Activated CD4-positive, alpha-beta T cell treated with anti-CD3 and anti-CD28 coated beads, Interleukin-2, Interleukin-4, amounts not matched to agents 100 ng/mL and 50 ng/mL, durations not matched to agents 16 hours and 8 hours (primary cell): ENCODE measurements at regions not wholly inside any gene's neighbourhood (a gene's known extent, or its start where the extent isn't known, plus 50 kb on each side); places are given as distances from the start of the nearest gene placed in this dataset.
"Not testable (repeated sequence)": the region's sequence is repeated elsewhere in the genome, so short reads cannot be mapped to it uniquely, and the experiment has no call there.

Source experiments
- DNase-seq: peaks from one replicate; pipeline ENCODE4 v3.0.0-alpha.2; 2020; ENCODE audit warnings: low spot score

DNA sequence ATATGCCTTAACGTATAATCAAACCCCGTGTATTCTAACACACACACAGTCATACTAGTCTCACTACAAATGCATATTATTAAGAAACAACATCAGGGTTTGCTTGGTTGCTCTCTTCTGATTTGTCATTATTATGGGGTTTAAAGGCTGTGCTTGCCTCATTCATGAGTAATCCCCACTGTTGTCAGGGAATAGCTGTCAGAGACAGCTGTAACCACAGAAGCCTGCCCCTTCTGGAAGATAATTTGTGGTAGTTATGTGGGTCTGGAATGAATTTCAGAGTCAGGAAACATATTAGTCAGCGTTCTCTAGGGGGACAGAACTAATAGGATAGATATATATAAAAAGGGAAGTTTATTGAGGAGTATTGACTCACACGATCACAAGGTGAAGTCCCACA is 456.9 kb upstream of the TMEM132C start:
- DNase-seq, result no peak

DNA sequence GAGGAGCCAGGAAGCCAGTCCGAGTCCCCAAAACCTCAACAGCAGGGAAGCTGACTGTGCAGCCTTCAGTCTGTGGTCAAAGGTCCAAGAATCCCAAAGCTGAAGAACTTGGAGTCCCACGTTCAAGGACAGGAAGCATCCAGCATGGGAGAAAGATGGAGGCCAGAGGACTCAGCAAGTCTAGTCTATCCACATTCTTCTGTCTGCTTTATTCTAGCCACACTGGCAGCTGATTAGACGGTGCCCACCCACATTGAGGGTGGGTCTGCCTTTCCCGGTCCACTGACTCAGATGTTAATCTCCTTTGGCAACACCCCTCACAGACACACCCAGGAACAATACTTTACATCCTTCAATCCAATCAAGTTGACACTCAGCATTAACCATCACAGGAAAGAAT is 456.5 kb upstream of the TMEM132C start:
- DNase-seq, result not testable (repeated sequence)

DNA sequence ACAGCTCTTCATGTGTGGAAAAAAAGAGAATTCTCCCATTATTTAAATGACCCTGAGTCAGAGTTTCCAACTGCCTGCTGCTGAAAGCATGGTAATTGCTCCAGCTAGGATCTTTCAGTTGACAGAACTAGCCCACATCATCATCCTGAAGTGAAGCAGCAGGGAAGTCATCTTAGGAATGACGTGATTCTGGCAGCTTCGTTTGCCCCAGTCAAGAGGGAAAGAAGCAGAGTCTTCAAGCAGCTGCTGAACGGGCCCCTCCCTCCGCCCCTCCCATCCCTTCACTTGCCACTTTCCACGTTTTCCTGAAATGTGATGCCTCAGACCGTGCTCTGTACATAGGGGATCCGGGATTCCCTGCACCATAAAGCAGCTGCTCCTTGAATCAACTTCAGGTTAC is 455.0 kb upstream of the TMEM132C start:
- DNase-seq, result no peak

GRCh38 chr12:127813147-127813546 is 453.8 kb upstream of the TMEM132C start:
- DNase-seq, result no peak

- no peak for DNase-seq
Measured at GRCh38 chr12:127819056-127819455, 447.9 kb upstream of the TMEM132C start.

DNA sequence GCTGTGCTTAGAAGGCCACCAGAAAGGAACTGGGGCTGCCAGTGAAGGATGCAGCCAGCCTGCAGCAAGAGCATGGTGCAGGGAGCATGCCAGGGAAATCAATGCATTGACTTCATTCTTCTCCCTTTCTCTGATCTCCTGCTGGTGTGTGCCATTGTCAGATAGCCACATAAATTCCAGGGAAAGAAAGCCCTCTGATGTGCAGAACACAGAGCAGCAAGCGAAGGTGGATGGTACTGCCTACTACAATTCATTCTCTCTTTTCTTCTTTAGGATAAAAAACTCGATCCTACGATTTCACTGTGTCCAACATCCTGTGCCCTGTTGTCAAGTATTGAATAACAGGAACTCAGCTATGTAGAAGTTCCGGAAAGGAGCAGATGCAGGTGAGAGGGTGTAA is 446.7 kb upstream of the TMEM132C start:
- no peak for DNase-seq

GRCh38 chr12:127820846-127821245 is 446.1 kb upstream of the TMEM132C start:
- DNase-seq, result no peak

GRCh38 chr12:127822809-127823411 is 444.1 kb upstream of the TMEM132C start:
- DNase-seq, result no peak

DNA sequence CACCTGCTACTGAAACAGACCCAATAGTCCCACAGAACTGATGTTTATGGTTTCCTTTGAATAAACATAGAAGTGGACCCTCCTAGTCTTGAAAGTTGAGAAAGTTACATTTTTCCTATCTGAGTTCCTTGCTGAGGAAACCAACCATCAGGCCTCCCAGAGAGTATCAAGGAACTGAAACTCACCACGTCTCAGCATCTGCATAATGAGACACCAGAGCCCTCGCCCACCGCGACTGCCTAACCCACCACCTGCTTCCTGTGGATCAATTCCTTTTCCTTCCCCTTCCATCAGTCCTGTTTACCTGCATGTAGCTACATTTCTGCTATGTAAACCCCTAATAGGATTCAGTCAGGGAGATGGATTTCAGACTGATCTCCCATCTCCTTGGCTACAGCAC is 443.2 kb upstream of the TMEM132C start:
- DNase-seq, result no peak

GRCh38 chr12:127829281-127830064 is 437.5 kb upstream of the TMEM132C start:
- DNase-seq, result no peak

DNA sequence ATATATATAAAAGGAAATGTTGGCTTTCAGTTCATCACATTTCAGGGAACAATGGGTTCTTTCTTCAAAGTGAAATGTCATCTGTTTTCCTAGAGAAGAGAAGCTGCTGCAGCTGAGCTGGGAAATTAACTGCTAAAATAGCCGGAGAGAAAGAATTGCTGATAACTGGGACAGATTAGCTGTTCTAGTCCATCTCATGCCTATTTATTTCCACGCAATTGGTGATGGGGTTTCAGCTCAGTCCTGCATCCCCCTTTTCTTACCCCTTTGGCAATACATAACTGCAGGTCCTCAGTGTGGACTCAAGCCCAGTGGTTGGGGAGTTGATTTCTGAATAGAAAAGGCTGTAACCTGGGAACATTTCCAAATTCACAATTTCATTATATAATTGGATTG is 436.9 kb upstream of the TMEM132C start:
- no peak for DNase-seq

DNA sequence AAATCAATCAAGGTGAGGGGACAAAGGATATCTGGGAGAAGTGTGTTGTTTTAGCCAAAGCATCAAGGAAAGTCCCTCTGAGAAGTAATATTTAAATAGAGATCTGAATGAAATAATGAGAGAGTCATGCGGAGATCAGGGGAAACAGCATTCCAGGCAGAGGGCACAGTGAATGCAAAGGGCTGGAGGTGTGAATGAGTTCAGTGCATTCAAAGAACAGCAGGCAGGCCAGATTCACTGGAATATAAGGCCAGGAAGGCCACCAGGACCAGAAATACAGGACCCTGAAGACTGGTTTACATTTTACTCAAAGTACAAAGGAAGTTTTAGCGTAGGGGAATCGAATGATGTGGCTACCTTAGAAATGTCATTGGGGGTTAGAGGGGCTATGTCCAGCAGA is 436.2 kb upstream of the TMEM132C start:
- DNase-seq, result no peak

DNA sequence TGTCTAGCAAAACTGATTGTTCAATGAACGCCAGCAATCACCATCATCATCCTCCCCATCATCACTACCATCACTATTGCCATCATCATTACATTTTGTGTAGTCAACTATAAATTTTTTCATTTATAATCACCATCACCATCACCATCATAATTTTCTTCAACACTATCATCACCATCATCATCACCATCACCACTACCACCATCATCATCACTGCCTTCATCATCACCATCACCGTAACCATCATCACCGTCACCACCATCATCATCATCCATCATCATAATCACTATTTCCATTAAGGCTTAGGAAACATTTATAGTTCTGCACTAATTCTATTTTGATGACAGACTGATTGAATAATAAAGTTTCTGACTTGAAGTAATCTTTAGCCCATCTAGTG is 434.8 kb upstream of the TMEM132C start:
- no peak for DNase-seq

DNA sequence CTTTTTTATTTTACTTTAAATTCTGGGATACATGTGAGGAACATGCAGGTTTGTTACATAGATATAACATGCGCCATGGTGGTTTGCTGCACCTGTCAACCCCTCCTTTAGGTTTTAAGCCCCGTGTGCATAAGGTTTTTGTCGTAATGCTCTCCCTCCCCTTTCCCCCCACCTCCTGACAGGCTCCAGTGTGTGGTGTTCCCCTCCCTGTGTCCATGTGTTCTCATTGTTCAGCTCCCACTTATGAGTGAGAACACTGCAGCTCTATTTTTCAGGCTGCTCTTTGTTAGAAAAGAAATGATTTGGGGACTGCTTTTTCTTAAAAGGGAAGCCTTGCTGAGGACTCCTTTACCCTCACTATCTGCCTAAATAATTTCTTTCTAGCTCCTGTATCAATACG is 430.2 kb upstream of the TMEM132C start:
- not testable (repeated sequence) for DNase-seq

DNA sequence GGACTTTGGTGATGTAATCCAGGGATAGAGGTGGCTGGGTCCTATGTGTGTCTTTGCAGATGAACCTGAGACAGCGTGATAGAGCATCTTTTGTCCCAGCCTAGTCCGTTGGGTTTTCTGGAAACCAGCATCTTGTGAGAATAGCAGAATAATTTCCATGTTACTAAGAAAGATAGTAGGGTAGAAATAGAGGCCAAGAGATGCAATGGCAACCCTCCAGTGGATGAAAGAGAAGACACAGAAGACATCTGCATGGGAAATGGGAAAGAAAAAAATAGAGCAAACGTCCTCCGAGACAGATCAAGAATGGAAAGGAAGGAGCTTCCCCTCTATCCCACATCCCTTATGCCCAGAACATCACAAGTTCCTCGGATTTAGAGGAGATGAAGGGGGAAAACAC is 409.3 kb upstream of the TMEM132C start:
- no peak for DNase-seq

- no peak for DNase-seq
Measured at GRCh38 chr12:127860536-127860935, 406.4 kb upstream of the TMEM132C start.

DNA sequence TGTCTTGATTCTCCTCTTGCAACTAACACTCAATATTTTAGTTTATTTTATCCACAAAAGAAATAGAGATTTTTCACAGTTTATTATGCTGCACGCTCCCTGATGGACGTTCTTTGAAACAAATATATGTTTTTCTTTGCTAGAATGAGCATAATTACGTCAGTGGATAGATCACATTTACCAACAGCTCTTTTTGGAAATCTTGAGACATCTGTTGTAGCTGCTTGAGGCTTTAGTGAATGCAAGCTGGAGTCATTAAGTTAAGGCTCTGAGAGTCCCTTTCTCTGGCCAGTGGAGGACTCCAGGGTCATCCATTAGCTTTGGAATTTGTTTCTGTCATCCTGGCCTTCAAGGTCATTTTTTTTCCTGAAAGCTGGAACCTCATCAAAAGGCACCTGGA is 405.6 kb upstream of the TMEM132C start:
- no peak for DNase-seq

DNA sequence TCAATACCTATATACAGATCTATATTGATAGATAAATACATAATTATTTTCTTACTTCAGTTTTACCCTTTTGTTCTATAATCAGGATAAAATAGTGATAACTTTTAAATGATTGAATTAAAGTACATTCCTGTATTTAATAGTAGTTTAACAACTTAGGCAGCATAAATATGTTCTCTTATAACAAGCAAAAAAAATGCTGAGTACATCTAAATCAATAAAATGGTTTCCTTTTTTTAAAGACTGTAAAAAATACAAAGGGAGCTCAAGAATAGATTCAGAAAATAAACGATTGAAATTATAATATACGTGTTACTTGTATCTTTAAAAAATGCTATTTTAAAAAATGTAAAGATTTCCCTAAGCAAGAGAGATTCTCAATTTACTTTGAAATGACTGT is 393.7 kb upstream of the TMEM132C start:
- no peak for DNase-seq

DNA sequence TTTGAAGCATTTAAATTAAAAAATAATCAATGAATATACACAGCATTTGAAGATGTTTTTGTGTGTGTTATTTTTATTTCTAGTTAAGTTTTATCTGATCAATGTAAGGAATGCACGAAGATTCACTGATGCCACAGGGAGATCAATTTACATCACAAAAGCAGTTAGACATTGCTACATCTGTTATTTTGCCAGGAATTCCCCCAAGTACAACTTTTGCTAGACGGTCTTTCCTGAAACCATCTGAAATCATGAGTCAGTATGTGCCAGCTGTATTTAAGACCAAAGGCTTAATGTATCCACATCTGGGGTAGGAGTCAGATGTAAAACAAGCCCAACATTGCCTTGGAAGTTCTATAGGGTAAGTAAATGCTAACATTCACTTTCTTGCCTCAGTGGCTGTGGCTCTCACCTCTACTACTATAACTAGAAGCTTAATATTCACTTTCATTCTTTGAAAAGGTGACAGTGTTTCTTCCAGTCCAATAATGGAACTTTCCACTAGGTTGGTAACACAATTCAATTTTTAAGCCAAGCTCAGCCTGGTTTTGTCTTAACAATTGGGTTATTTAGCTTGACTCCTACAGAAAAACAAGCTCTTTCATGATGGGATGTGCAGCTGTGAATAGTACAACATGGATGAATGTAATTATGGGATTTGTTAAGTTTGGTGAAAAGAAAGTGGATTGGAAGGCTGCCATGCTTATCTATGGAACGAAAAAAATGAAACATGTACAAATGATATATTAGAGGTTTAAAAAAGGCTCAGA is 385.4 kb upstream of the TMEM132C start:
- no peak for DNase-seq

DNA sequence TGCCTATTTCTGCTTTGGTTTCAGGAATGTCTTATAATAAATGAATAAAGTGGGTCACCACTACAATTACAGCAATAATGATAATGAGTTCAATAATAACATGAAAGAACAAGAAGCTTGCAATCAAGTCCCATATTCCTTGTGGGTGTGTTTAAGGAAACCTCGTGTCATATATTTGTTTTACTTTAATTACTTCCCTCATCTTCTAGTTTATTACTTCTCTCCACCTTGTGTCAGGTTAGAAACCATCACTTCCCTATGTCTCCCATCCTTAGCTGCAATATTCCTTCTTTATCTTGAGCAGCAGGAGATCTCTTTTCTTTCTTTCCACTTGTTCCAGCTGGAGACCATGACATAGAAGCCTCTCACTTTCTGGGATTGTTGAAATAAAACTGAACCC is 384.0 kb upstream of the TMEM132C start:
- DNase-seq, result no peak

GRCh38 chr12:127885954-127886750 is 380.8 kb upstream of the TMEM132C start:
- DNase-seq, result no peak

DNA sequence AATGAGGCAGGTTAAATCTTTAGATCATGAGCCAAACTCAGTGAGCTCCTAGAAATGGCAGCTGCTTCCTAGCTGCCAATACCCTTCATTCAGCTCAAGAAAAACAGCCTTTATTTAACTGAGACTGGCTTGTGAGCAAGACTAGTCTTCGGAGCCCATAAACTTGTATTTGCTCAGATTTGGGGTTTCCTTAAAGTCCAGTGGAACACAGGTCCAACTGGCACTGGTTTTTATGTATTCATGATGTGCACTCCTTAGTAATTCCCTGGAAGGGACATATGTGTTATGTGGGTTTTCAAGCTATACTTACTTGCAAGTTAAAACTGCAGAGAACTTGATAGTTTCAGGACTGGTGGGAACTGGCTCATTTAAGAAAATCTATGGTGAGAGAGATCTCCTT is 380.1 kb upstream of the TMEM132C start:
- DNase-seq, result no peak
